ENCODE measurements at regions not wholly inside any gene's neighbourhood (a gene's known extent, or its start where the extent isn't known, plus 50 kb on each side); places are given as distances from the start of the nearest gene placed in this dataset.
"Not testable (repeated sequence)": the region's sequence is repeated elsewhere in the genome, so short reads cannot be mapped to it uniquely, and the experiment has no call there.

DNA sequence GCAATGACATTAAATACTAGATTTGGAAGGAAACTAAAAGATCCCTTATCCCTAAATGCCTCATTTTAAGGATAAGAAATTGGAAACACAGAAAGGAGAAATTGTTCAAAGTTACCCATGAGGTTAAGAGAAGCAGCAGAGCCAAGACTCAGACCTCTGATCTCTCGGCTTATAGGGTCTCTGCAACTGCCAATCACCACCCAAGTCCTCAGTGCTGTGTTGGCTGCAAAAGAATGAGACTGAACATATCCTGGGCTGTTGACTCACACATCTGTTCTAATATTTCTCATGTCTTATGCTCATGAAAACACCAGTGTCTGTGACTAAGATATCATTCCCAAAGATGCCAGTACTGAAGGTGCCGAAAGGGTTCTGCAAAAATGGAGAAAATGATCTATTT lies 153.3 kb downstream of the XPNPEP1 start:
- DNase-seq = no peak
- H2AFZ ChIP-seq = no peak overlapping the region
- no peaks in the 10 kb centered on the region for H3K4me1 ChIP-seq (replicated peaks; ENCODE audit: insufficient read depth)
- POLR2A ChIA-PET (ENCODE audit: unreplicated experiment) = no interaction called here
- H4K20me1 ChIP-seq (ENCODE audit: insufficient read depth) = no peaks in the 10 kb centered on the region
- H3K9me3 ChIP-seq (ENCODE audit: insufficient read depth, low read depth) = no peaks in the 10 kb centered on the region
- no peak for TF ChIP-seq EZH2 (IDR thresholded peaks at IDR 0.05; ENCODE audit: low read depth)
- TF ChIP-seq, protein P1, sequence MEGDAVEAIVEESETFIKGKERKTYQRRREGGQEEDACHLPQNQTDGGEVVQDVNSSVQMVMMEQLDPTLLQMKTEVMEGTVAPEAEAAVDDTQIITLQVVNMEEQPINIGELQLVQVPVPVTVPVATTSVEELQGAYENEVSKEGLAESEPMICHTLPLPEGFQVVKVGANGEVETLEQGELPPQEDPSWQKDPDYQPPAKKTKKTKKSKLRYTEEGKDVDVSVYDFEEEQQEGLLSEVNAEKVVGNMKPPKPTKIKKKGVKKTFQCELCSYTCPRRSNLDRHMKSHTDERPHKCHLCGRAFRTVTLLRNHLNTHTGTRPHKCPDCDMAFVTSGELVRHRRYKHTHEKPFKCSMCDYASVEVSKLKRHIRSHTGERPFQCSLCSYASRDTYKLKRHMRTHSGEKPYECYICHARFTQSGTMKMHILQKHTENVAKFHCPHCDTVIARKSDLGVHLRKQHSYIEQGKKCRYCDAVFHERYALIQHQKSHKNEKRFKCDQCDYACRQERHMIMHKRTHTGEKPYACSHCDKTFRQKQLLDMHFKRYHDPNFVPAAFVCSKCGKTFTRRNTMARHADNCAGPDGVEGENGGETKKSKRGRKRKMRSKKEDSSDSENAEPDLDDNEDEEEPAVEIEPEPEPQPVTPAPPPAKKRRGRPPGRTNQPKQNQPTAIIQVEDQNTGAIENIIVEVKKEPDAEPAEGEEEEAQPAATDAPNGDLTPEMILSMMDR (conservative IDR thresholded peaks at IDR 0.05) = no peak
- no peaks in the 10 kb centered on the region for H3K9me2 ChIP-seq (ENCODE audit: insufficient read depth)
- no TSS peak for BruUV-seq (replicated peaks)
- H3K4me3 ChIP-seq = no peak overlapping the region
- no peak overlapping the region for H3K27ac ChIP-seq
- H3K36me3 ChIP-seq (ENCODE audit: low read depth) = no peaks in the 10 kb centered on the region
- H3F3A ChIP-seq (ENCODE audit: insufficient read depth, low read depth) = no peaks in the 10 kb centered on the region
- intact Hi-C loops (cut with micrococcal nuclease; ENCODE audit: unreplicated experiment) = no loop called here
- H3K79me2 ChIP-seq (ENCODE audit: low read depth) = no peaks in the 10 kb centered on the region
- CTCF ChIA-PET = no interaction called here
- H3K4me2 ChIP-seq = no peak overlapping the region
- H3K27me3 ChIP-seq (ENCODE audit: insufficient read depth, low read depth) = no peaks in the 10 kb centered on the region

GRCh38 chr10:109765838-109766237 lies 157.5 kb downstream of the XPNPEP1 start:
- Histone ChIP-seq H2AFZ (no peak overlapping the region), H3K36me3 (ENCODE audit: low read depth) (no peaks in the 10 kb centered on the region), H3K4me2 (no peak overlapping the region), H3K27ac (no peak overlapping the region), H3K9me3 (ENCODE audit: insufficient read depth, low read depth) (no peaks in the 10 kb centered on the region), H3K27me3 (ENCODE audit: insufficient read depth, low read depth) (no peaks in the 10 kb centered on the region), H3K4me3 (no peak overlapping the region), H3K9me2 (ENCODE audit: insufficient read depth) (no peaks in the 10 kb centered on the region), H3F3A (ENCODE audit: insufficient read depth, low read depth) (no peaks in the 10 kb centered on the region), H3K4me1 (replicated peaks; ENCODE audit: insufficient read depth) (no peaks in the 10 kb centered on the region), H4K20me1 (ENCODE audit: insufficient read depth) (no peaks in the 10 kb centered on the region), H3K79me2 (ENCODE audit: low read depth) (no peaks in the 10 kb centered on the region)
- intact Hi-C loops (cut with micrococcal nuclease; ENCODE audit: unreplicated experiment) = no loop called here
- no TSS peak for BruUV-seq (replicated peaks)
- no peak for TF ChIP-seq EZH2 (IDR thresholded peaks at IDR 0.05; ENCODE audit: low read depth)
- TF ChIP-seq, protein P1 (conservative IDR thresholded peaks at IDR 0.05) = no peak
- ChIA-PET CTCF (no interaction called here), POLR2A (ENCODE audit: unreplicated experiment) (no interaction called here)
- DNase-seq = no peak

- intact Hi-C loops (cut with micrococcal nuclease; ENCODE audit: unreplicated experiment) = no loop called here
- Histone ChIP-seq H3F3A (ENCODE audit: insufficient read depth, low read depth) (no peaks in the 10 kb centered on the region), H2AFZ (no peak overlapping the region), H3K27me3 (ENCODE audit: insufficient read depth, low read depth) (no peaks in the 10 kb centered on the region), H3K4me2 (no peak overlapping the region), H3K36me3 (ENCODE audit: low read depth) (no peaks in the 10 kb centered on the region), H4K20me1 (ENCODE audit: insufficient read depth) (no peaks in the 10 kb centered on the region), H3K27ac (no peak overlapping the region), H3K9me3 (ENCODE audit: insufficient read depth, low read depth) (no peaks in the 10 kb centered on the region), H3K9me2 (ENCODE audit: insufficient read depth) (no peaks in the 10 kb centered on the region), H3K79me2 (ENCODE audit: low read depth) (no peaks in the 10 kb centered on the region), H3K4me3 (no peak overlapping the region), H3K4me1 (replicated peaks; ENCODE audit: insufficient read depth) (no peaks in the 10 kb centered on the region)
- CTCF ChIA-PET = no interaction called here
- POLR2A ChIA-PET (ENCODE audit: unreplicated experiment) = no interaction called here
- no TSS peak for BruUV-seq (replicated peaks)
- DNase-seq = no peak
- no peak for TF ChIP-seq EZH2 (IDR thresholded peaks at IDR 0.05; ENCODE audit: low read depth)
- TF ChIP-seq, protein P1 (conservative IDR thresholded peaks at IDR 0.05) = no peak
These were observed 160.8 kb downstream of the XPNPEP1 start for GRCh38 chr10:109762555-109762954.

- H3K79me2 ChIP-seq (ENCODE audit: low read depth); H4K20me1 ChIP-seq (ENCODE audit: insufficient read depth); BruUV-seq (replicated peaks); CTCF ChIA-PET; H3K4me2 ChIP-seq; H3K27me3 ChIP-seq (ENCODE audit: insufficient read depth, low read depth); H3K36me3 ChIP-seq (ENCODE audit: low read depth); POLR2A ChIA-PET (ENCODE audit: unreplicated experiment); H3K4me1 ChIP-seq (replicated peaks; ENCODE audit: insufficient read depth); H3K9me2 ChIP-seq (ENCODE audit: insufficient read depth); H3K4me3 ChIP-seq; H2AFZ ChIP-seq; DNase-seq; H3K9me3 ChIP-seq (ENCODE audit: insufficient read depth, low read depth); H3K27ac ChIP-seq; intact Hi-C loops (cut with micrococcal nuclease; ENCODE audit: unreplicated experiment); H3F3A ChIP-seq (ENCODE audit: insufficient read depth, low read depth): not testable (repeated sequence)
These were observed 165.6 kb downstream of the XPNPEP1 start for GRCh38 chr10:109757670-109758069.

Measured in PC-9 (cell line).